ENCODE measurements at regions not wholly inside any gene's neighbourhood (a gene's known extent, or its start where the extent isn't known, plus 50 kb on each side); places are given as distances from the start of the nearest gene placed in this dataset.

GRCh38 chr14:98957211-98958047, 314.6 kb downstream of the BCL11B start:
- no peak overlapping the region for H3K4me3 ChIP-seq (ENCODE audit: low read depth, low read length)
- no peaks in the 10 kb centered on the region for H3K9me3 ChIP-seq (ENCODE audit: control insufficient read depth, low read length)
- H2AFZ ChIP-seq: no peak overlapping the region
- no peak overlapping the region for H3K4me2 ChIP-seq (ENCODE audit: low read length)
- no peak overlapping the region for H3K27ac ChIP-seq
- H3K4me1 ChIP-seq: no peaks in the 10 kb centered on the region
- H3K9ac ChIP-seq: no peak overlapping the region
- H3K79me2 ChIP-seq: no peaks in the 10 kb centered on the region
- no peaks in the 10 kb centered on the region for H3K27me3 ChIP-seq (ENCODE audit: control insufficient read depth, insufficient read depth, low read length)
- no peak for TF ChIP-seq CTCF (IDR thresholded peaks at IDR 0.05)
- H3K36me3 ChIP-seq (ENCODE audit: control insufficient read depth, insufficient read depth, low read length): no peaks in the 10 kb centered on the region

GRCh38 chr14:98958048-98958631, 313.9 kb downstream of the BCL11B start:
- Histone ChIP-seq H3K36me3 (ENCODE audit: control insufficient read depth, insufficient read depth, low read length) (no peaks in the 10 kb centered on the region), H3K27me3 (ENCODE audit: control insufficient read depth, insufficient read depth, low read length) (no peaks in the 10 kb centered on the region)
- no peak for TF ChIP-seq CTCF (IDR thresholded peaks at IDR 0.05)

GRCh38 chr14:98958632-98959031, 313.4 kb downstream of the BCL11B start:
- Histone ChIP-seq H3K27me3 (ENCODE audit: control insufficient read depth, insufficient read depth, low read length) (no peaks in the 10 kb centered on the region), H3K4me1 (no peaks in the 10 kb centered on the region), H2AFZ (no peak overlapping the region), H3K4me2 (ENCODE audit: low read length) (no peak overlapping the region), H3K9me3 (ENCODE audit: control insufficient read depth, low read length) (no peaks in the 10 kb centered on the region), H3K79me2 (no peaks in the 10 kb centered on the region), H3K36me3 (ENCODE audit: control insufficient read depth, insufficient read depth, low read length) (no peaks in the 10 kb centered on the region), H3K27ac (no peak overlapping the region), H3K4me3 (ENCODE audit: low read depth, low read length) (no peak overlapping the region), H3K9ac (no peak overlapping the region)
- TF ChIP-seq CTCF (IDR thresholded peaks at IDR 0.05): no peak

More at GRCh38 chr14:98958048-98958631, 313.9 kb downstream of the BCL11B start:
- Histone ChIP-seq H3K9ac (no peak overlapping the region), H3K27ac (no peak overlapping the region), H3K9me3 (ENCODE audit: control insufficient read depth, low read length) (no peaks in the 10 kb centered on the region), H3K79me2 (no peaks in the 10 kb centered on the region), H3K4me1 (no peaks in the 10 kb centered on the region), H2AFZ (no peak overlapping the region), H3K4me2 (ENCODE audit: low read length) (no peak overlapping the region), H3K4me3 (ENCODE audit: low read depth, low read length) (no peak overlapping the region)

- H3K27ac ChIP-seq: no peak overlapping the region
- no peaks in the 10 kb centered on the region for H3K27me3 ChIP-seq (ENCODE audit: control insufficient read depth, insufficient read depth, low read length)
- H2AFZ ChIP-seq: no peak overlapping the region
- H3K9me3 ChIP-seq (ENCODE audit: control insufficient read depth, low read length): no peaks in the 10 kb centered on the region
- no peak overlapping the region for H3K4me3 ChIP-seq (ENCODE audit: low read depth, low read length)
- TF ChIP-seq CTCF (IDR thresholded peaks at IDR 0.05): no peak
- H3K36me3 ChIP-seq (ENCODE audit: control insufficient read depth, insufficient read depth, low read length): no peaks in the 10 kb centered on the region
- H3K4me1 ChIP-seq: no peaks in the 10 kb centered on the region
- H3K9ac ChIP-seq: no peak overlapping the region
- H3K79me2 ChIP-seq: no peaks in the 10 kb centered on the region
- no peak overlapping the region for H3K4me2 ChIP-seq (ENCODE audit: low read length)
Observed at GRCh38 chr14:98959410-98959809, 312.6 kb downstream of the BCL11B start.
